ENCODE measurements at regions not wholly inside any gene's neighbourhood (a gene's known extent, or its start where the extent isn't known, plus 50 kb on each side); places are given as distances from the start of the nearest gene placed in this dataset.

DNA sequence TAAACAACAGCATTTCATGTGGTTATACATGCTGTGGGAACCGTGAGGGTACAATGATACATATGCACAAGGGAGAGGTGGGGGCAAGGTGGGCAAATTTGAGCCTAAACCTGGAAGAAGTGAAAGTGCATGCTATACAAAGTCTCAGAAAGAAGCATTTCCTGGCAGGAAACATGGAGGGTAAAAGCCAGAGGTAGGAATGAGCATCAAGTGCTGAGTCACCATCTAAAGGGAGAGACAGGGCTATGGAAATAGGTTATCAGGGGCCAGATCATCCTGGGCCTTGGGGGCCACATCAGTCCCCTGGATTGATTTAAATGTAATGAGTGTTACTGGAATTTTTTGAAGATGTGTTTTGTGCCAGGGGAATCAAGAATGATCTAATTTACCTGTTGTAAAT, 60.1 kb upstream of the DAB1 start:
- TF ChIP-seq POLR2A (IDR thresholded peaks at IDR 0.05) = no peak
- TF ChIP-seq, protein P1, sequence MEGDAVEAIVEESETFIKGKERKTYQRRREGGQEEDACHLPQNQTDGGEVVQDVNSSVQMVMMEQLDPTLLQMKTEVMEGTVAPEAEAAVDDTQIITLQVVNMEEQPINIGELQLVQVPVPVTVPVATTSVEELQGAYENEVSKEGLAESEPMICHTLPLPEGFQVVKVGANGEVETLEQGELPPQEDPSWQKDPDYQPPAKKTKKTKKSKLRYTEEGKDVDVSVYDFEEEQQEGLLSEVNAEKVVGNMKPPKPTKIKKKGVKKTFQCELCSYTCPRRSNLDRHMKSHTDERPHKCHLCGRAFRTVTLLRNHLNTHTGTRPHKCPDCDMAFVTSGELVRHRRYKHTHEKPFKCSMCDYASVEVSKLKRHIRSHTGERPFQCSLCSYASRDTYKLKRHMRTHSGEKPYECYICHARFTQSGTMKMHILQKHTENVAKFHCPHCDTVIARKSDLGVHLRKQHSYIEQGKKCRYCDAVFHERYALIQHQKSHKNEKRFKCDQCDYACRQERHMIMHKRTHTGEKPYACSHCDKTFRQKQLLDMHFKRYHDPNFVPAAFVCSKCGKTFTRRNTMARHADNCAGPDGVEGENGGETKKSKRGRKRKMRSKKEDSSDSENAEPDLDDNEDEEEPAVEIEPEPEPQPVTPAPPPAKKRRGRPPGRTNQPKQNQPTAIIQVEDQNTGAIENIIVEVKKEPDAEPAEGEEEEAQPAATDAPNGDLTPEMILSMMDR (IDR thresholded peaks at IDR 0.05) = no peak
- no peak for TF ChIP-seq EP300 (IDR thresholded peaks at IDR 0.05)
